ENCODE measurements at regions not wholly inside any gene's neighbourhood (a gene's known extent, or its start where the extent isn't known, plus 50 kb on each side); places are given as distances from the start of the nearest gene placed in this dataset.

GRCh38 chr7:131747658-131748232, 191.3 kb upstream of the PODXL start:
- Histone ChIP-seq H3K4me1 (ENCODE audit: insufficient read depth, low read length, poor library complexity, severe bottlenecking) (no peaks in the 10 kb centered on the region), H3K4me3 (ENCODE audit: low read depth, low read length, poor library complexity, severe bottlenecking) (no peak overlapping the region), H3K27me3 (replicated peaks; ENCODE audit: insufficient read depth, low read depth, low read length, poor library complexity) (peaks cover 23% of the 10 kb centered on the region), H3K9me3 (ENCODE audit: low read depth, low read length, poor library complexity, severe bottlenecking) (no peaks in the 10 kb centered on the region), H3K36me3 (ENCODE audit: insufficient read depth, low read length, poor library complexity, severe bottlenecking) (no peaks in the 10 kb centered on the region), H3K27ac (ENCODE audit: low read depth, low read length, poor library complexity, severe bottlenecking) (no peak overlapping the region)
- TF ChIP-seq CTCF (conservative IDR thresholded peaks at IDR 0.05; ENCODE audit: low read depth, low read length), result no peak
- TF ChIP-seq EZH2 (IDR thresholded peaks at IDR 0.05; ENCODE audit: borderline replicate concordance, low read depth, low read length, poor library complexity, severe bottlenecking), result no peak
- intact Hi-C loops (cut with micrococcal nuclease; ENCODE audit: unreplicated experiment), result no loop called here
- ChIA-PET CTCF (no interaction called here), POLR2A (ENCODE audit: low non-redundant PET) (no interaction called here)
- BruUV-seq (replicated peaks), result no TSS peak
- DNase-seq (ENCODE audit: low spot score), result peak; percentile 59

DNA sequence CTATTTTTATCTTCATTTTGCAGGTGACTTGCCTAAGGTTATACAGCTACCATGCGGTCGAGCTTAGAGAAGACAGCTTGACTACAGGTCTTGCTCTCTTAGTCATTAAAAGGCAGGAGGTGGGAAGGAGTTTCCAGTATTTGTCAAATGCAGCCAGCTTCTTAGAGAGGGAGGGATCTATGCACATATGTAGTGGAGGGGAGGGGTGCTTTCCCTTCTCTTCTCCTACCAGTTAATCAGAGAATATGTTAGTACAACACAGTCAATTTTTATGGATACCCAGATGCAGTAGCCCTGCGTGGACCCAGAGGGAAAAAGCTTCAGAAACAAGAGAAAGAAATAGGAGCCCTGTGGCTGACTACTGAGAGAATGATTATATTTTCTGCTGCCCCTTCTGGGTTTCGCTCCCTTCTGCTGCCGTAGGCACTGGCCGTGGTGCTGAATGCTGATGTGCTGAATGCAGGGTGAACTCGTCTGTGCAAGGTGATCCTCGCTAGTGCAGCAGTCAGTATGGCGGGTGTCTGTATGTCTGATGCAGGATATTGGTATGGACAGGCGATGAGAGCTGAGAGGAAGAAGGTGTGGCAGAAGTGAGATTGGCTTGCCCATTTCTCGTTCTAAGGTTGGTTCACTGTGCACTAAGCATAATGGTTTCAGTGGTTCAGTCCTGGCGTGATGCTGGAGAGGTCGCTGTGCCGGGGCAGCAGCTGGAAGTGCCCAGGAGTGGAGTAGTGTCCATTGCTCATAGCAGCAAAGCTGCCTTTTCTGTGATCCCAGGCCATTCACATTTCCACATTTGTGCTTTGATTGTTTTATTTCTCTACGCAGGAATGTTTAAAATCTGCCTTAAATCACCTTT, 189.2 kb upstream of the PODXL start:
- BruUV-seq (replicated peaks), result no TSS peak
- H3K36me3 ChIP-seq (ENCODE audit: insufficient read depth, low read length, poor library complexity, severe bottlenecking), result no peaks in the 10 kb centered on the region
- H3K27me3 ChIP-seq (replicated peaks; ENCODE audit: insufficient read depth, low read depth, low read length, poor library complexity), result peaks cover 22% of the 10 kb centered on the region
- TF ChIP-seq EZH2 (IDR thresholded peaks at IDR 0.05; ENCODE audit: borderline replicate concordance, low read depth, low read length, poor library complexity, severe bottlenecking) (no peak), CTCF (conservative IDR thresholded peaks at IDR 0.05; ENCODE audit: low read depth, low read length) (no peak)
- CTCF ChIA-PET, result no interaction called here
- H3K4me3 ChIP-seq (ENCODE audit: low read depth, low read length, poor library complexity, severe bottlenecking), result no peak overlapping the region
- H3K9me3 ChIP-seq (ENCODE audit: low read depth, low read length, poor library complexity, severe bottlenecking), result no peaks in the 10 kb centered on the region
- H3K27ac ChIP-seq (ENCODE audit: low read depth, low read length, poor library complexity, severe bottlenecking), result no peak overlapping the region
- peak; percentile 63 for DNase-seq (ENCODE audit: low spot score)
- no peaks in the 10 kb centered on the region for H3K4me1 ChIP-seq (ENCODE audit: insufficient read depth, low read length, poor library complexity, severe bottlenecking)
- intact Hi-C loops (cut with micrococcal nuclease; ENCODE audit: unreplicated experiment), result no loop called here
- POLR2A ChIA-PET (ENCODE audit: low non-redundant PET), result interaction anchor here (0.6 kb wide), 1 partner anchor 17 kb away, joined by 3 read pairs; no protein-coding TSS in a partner anchor

DNA sequence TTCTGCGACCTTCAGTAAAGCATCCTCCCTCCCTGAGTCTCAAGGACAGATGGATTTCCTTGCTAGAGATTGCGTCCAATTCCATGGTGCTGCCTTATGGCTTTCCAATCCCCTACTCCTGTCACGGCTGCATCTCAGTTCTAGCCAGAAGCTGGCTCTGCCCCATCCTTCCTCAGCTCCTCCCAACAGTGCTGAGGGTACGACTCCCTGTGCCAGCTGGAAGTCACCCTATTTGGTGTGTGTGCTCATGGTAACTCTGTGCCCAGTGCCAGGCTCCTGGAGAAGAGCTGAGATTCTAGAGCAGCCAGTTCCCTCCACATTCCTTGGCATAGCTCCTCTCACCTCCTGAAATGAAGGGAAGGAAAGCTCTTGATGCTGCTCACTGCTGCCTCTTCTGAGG, 185.0 kb upstream of the PODXL start:
- no TSS peak for BruUV-seq (replicated peaks)
- no peak for TF ChIP-seq CTCF (conservative IDR thresholded peaks at IDR 0.05; ENCODE audit: low read depth, low read length)
- TF ChIP-seq EZH2 (IDR thresholded peaks at IDR 0.05; ENCODE audit: borderline replicate concordance, low read depth, low read length, poor library complexity, severe bottlenecking), result no peak
- Histone ChIP-seq H3K4me1 (ENCODE audit: insufficient read depth, low read length, poor library complexity, severe bottlenecking) (no peaks in the 10 kb centered on the region), H3K9me3 (ENCODE audit: low read depth, low read length, poor library complexity, severe bottlenecking) (no peaks in the 10 kb centered on the region), H3K4me3 (ENCODE audit: low read depth, low read length, poor library complexity, severe bottlenecking) (no peak overlapping the region), H3K27me3 (replicated peaks; ENCODE audit: insufficient read depth, low read depth, low read length, poor library complexity) (peaks cover 41% of the 10 kb centered on the region), H3K36me3 (ENCODE audit: insufficient read depth, low read length, poor library complexity, severe bottlenecking) (no peaks in the 10 kb centered on the region), H3K27ac (ENCODE audit: low read depth, low read length, poor library complexity, severe bottlenecking) (no peak overlapping the region)
- ChIA-PET CTCF (no interaction called here), POLR2A (ENCODE audit: low non-redundant PET) (no interaction called here)
- no peak for DNase-seq (ENCODE audit: low spot score)
- intact Hi-C loops (cut with micrococcal nuclease; ENCODE audit: unreplicated experiment), result no loop called here

Measured in A673 (cell line).